ENCODE measurements at regions not wholly inside any gene's neighbourhood (a gene's known extent, or its start where the extent isn't known, plus 50 kb on each side); places are given as distances from the start of the nearest gene placed in this dataset.

GRCh38 chr1:192730198-192730597 is 78.6 kb upstream of the RGS2 start:
- in situ Hi-C loops (cut with MboI; ENCODE audit: low pct_ligation_motif_present in 1 of 4, low pct_unique_long_range_greater_than_20kb in 1 of 4, low sequenced_read_pairs in 3 of 4): no loop called here
- H3K4me3 ChIP-seq: no peak overlapping the region
- no peaks in the 10 kb centered on the region for H3K9me3 ChIP-seq
- DNase-seq: no peak
- no peaks in the 10 kb centered on the region for H3K27me3 ChIP-seq
- intact Hi-C loops (cut with DNase I; ENCODE audit: low total_unique reads): no loop called here
- H3K4me1 ChIP-seq: no peaks in the 10 kb centered on the region
- no peak overlapping the region for H3K27ac ChIP-seq
- no peak for TF ChIP-seq EP300 (IDR thresholded peaks at IDR 0.05; ENCODE audit: low read depth)
- TF ChIP-seq CTCF (IDR thresholded peaks at IDR 0.05): no peak
- no peak for TF ChIP-seq POLR2AphosphoS5 (IDR thresholded peaks at IDR 0.05)
- no peak for TF ChIP-seq POLR2A (IDR thresholded peaks at IDR 0.05)
- H3K36me3 ChIP-seq: no peaks in the 10 kb centered on the region

GRCh38 chr1:192732787-192733186 is 76.1 kb upstream of the RGS2 start:
- in situ Hi-C loops (cut with MboI; ENCODE audit: low pct_ligation_motif_present in 1 of 4, low pct_unique_long_range_greater_than_20kb in 1 of 4, low sequenced_read_pairs in 3 of 4) (no loop called here), intact Hi-C loops (cut with DNase I; ENCODE audit: low total_unique reads) (no loop called here)
- Histone ChIP-seq H3K4me3 (no peak overlapping the region), H3K4me1 (no peaks in the 10 kb centered on the region), H3K27ac (no peak overlapping the region), H3K9me3 (no peaks in the 10 kb centered on the region), H3K36me3 (no peaks in the 10 kb centered on the region), H3K27me3 (no peaks in the 10 kb centered on the region)
- WGBS, 2 donors (ENCODE audit: low coverage in 1 of 2): 90 to 100% methylated on average over 2 of the region's 2 CpGs
- no peak for DNase-seq
- TF ChIP-seq POLR2A (IDR thresholded peaks at IDR 0.05) (no peak), POLR2AphosphoS5 (IDR thresholded peaks at IDR 0.05) (no peak), EP300 (IDR thresholded peaks at IDR 0.05; ENCODE audit: low read depth) (no peak), CTCF (IDR thresholded peaks at IDR 0.05) (no peak)

GRCh38 chr1:192735298-192735915 is 73.4 kb upstream of the RGS2 start:
- intact Hi-C loops (cut with DNase I; ENCODE audit: low total_unique reads) (no loop called here), in situ Hi-C loops (cut with MboI; ENCODE audit: low pct_ligation_motif_present in 1 of 4, low pct_unique_long_range_greater_than_20kb in 1 of 4, low sequenced_read_pairs in 3 of 4) (no loop called here)
- DNase-seq: no peak
- Histone ChIP-seq H3K4me3 (no peak overlapping the region), H3K4me1 (no peaks in the 10 kb centered on the region), H3K27me3 (no peaks in the 10 kb centered on the region), H3K27ac (no peak overlapping the region), H3K9me3 (no peaks in the 10 kb centered on the region), H3K36me3 (no peaks in the 10 kb centered on the region)
- 69 to 82% methylated on average over 3 of the region's 3 CpGs for WGBS, 2 donors (ENCODE audit: low coverage in 1 of 2)
- TF ChIP-seq POLR2A (IDR thresholded peaks at IDR 0.05) (no peak), CTCF (IDR thresholded peaks at IDR 0.05) (no peak), POLR2AphosphoS5 (IDR thresholded peaks at IDR 0.05) (no peak), EP300 (IDR thresholded peaks at IDR 0.05; ENCODE audit: low read depth) (no peak)

GRCh38 chr1:192737306-192737705 is 71.5 kb upstream of the RGS2 start:
- H3K36me3 ChIP-seq: no peaks in the 10 kb centered on the region
- no peak for TF ChIP-seq CTCF (IDR thresholded peaks at IDR 0.05)
- TF ChIP-seq POLR2AphosphoS5 (IDR thresholded peaks at IDR 0.05): no peak
- TF ChIP-seq POLR2A (IDR thresholded peaks at IDR 0.05): no peak
- TF ChIP-seq EP300 (IDR thresholded peaks at IDR 0.05; ENCODE audit: low read depth): no peak
- no peaks in the 10 kb centered on the region for H3K9me3 ChIP-seq
- WGBS, 2 donors (ENCODE audit: low coverage in 1 of 2): 47 to 64% methylated on average over 5 to 6 of the region's 6 CpGs
- H3K4me3 ChIP-seq: no peak overlapping the region
- intact Hi-C loops (cut with DNase I; ENCODE audit: low total_unique reads) (no loop called here), in situ Hi-C loops (cut with MboI; ENCODE audit: low pct_ligation_motif_present in 1 of 4, low pct_unique_long_range_greater_than_20kb in 1 of 4, low sequenced_read_pairs in 3 of 4) (no loop called here)
- no peaks in the 10 kb centered on the region for H3K4me1 ChIP-seq
- DNase-seq: no peak
- H3K27ac ChIP-seq: peak overlapping the region in 1 of 4 donors; percentile 9
- no peaks in the 10 kb centered on the region for H3K27me3 ChIP-seq

All from transverse colon (tissue), 4 donors.